ENCODE measurements at regions not wholly inside any gene's neighbourhood (a gene's known extent, or its start where the extent isn't known, plus 50 kb on each side); places are given as distances from the start of the nearest gene placed in this dataset.

DNA sequence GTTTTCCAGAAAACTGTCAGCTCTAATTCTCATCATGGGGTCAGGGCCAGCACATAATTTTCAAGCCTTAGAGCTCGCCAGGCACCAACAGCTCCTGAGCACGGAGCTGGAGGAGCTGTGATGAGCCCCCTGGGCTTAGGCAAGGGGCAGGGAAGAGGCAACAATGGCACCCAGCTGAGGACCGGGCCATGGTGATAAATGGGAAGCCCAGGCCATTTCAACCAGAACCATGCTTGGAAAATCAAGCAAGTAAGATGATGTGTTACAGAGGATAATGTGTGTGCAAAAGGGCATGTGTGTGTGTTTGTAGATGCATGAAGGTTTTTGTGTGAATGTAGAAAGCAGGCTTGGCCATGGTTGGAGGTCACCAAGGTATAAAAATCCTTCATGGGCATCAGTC lies 66.8 kb upstream of the UBAC2 start:
- TF ChIP-seq, protein P1, sequence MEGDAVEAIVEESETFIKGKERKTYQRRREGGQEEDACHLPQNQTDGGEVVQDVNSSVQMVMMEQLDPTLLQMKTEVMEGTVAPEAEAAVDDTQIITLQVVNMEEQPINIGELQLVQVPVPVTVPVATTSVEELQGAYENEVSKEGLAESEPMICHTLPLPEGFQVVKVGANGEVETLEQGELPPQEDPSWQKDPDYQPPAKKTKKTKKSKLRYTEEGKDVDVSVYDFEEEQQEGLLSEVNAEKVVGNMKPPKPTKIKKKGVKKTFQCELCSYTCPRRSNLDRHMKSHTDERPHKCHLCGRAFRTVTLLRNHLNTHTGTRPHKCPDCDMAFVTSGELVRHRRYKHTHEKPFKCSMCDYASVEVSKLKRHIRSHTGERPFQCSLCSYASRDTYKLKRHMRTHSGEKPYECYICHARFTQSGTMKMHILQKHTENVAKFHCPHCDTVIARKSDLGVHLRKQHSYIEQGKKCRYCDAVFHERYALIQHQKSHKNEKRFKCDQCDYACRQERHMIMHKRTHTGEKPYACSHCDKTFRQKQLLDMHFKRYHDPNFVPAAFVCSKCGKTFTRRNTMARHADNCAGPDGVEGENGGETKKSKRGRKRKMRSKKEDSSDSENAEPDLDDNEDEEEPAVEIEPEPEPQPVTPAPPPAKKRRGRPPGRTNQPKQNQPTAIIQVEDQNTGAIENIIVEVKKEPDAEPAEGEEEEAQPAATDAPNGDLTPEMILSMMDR (IDR thresholded peaks at IDR 0.05; ENCODE audit: low read depth, low read length, poor library complexity, severe bottlenecking) = no peak
- no peak for TF ChIP-seq EZH2phosphoT487 (IDR thresholded peaks at IDR 0.05; ENCODE audit: borderline replicate concordance, low read length)
